SK-N-MC (cell line): ENCODE measurements at regions not wholly inside any gene's neighbourhood (a gene's known extent, or its start where the extent isn't known, plus 50 kb on each side); places are given as distances from the start of the nearest gene placed in this dataset.

Experiments used
- DNase-seq: peaks from one replicate; pipeline ENCODE4 v3.0.0-alpha.2; 2011; ENCODE audit warnings: low read depth, low spot score
- H3K27ac ChIP-seq: fragments of 200-600 bp; sonication (generic); 2 replicates; pipeline ENCODE4 v1.5.1; 2016; ENCODE audit warnings: mixed run types
- H3K36me3 ChIP-seq: fragments of 200-600 bp; sonication (generic); 2 replicates; pipeline ENCODE4 v1.6.1; 2017; ENCODE audit warnings: antibody characterized with exemption, low read length, mixed read lengths; ENCODE audit not compliant: insufficient read depth
- H3K4me3 ChIP-seq: fragments of 200-600 bp; sonication (generic); 2 replicates; pipeline ENCODE4 v1.5.1; 2016
- H3K9ac ChIP-seq: fragments of 200-600 bp; sonication (generic); 2 replicates; pipeline ENCODE4 v1.8.0; 2017; ENCODE audit warnings: mixed run types, mixed read lengths; ENCODE audit not compliant: insufficient read length
- H3K9me3 ChIP-seq: fragments of 200-600 bp; sonication (generic); 2 replicates; pipeline ENCODE4 v1.6.1; 2017; ENCODE audit warnings: low read depth, mild to moderate bottlenecking, antibody characterized with exemption, low read length, moderate library complexity, mixed read lengths
- EZH2 ChIP-seq: fragments of 200-600 bp; sonication (generic); IDR thresholded peaks from one replicate; pipeline ENCODE4 v1.6.1; 2017; ENCODE audit warnings: antibody characterized with exemption
- FOXP2 ChIP-seq: optimal IDR thresholded peaks from 2 replicates; pipeline ENCODE3; 2011; ENCODE audit warnings: mild to moderate bottlenecking, moderate library complexity; ENCODE audit not compliant: insufficient read depth; ENCODE audit errors: extremely low read length, control extremely low read depth
- POLR2AphosphoS5 ChIP-seq: IDR thresholded peaks from 2 replicates; pipeline ENCODE4 v1.6.1; 2012; ENCODE audit warnings: mild to moderate bottlenecking, low read depth, low read length, borderline replicate concordance

DNA sequence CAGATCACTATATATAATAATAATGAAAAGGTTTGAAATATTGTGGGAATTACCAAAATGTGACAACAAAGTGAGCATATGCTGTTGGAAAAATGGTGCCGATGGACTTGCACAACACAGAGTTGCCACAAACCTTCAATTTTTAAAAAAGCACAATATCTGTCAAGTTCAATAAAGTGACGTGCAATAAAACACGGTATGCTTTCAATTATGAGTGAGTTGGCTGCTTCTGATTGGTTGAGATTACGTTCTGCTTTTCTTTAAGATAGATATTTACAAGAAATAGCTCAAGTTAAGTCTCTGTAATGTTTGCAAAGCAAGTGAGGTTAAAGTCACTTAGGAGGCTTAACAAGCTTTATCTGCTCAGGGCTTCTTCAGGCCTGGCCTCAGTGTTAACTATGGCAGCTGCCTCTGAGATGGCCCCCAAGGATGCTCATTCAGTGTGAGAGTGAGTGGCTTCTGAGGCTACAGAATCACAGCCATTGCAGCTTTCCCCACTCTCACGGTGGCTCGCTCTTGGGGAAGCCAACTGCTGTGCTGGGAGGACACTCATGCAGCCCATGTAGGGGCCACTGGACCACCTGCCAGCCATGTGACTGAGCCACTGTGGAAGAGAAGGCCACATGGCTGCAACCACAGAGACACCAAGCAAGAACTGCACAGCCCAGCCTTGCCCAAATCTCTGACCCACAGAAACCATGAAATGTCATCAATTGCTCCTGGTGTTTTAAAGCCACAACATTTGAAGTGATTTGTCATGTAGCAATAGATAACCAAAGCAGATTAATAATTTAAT, 78.3 kb upstream of the TMEM72 start:
- Histone ChIP-seq H3K4me3 (no peak overlapping the region), H3K36me3 (no peaks in the 10 kb centered on the region), H3K9me3 (no peaks in the 10 kb centered on the region), H3K27ac (no peak overlapping the region), H3K9ac (no peak overlapping the region)
- DNase-seq, result no peak
- TF ChIP-seq FOXP2 (no peak), EZH2 (no peak), POLR2AphosphoS5 (no peak)

DNA sequence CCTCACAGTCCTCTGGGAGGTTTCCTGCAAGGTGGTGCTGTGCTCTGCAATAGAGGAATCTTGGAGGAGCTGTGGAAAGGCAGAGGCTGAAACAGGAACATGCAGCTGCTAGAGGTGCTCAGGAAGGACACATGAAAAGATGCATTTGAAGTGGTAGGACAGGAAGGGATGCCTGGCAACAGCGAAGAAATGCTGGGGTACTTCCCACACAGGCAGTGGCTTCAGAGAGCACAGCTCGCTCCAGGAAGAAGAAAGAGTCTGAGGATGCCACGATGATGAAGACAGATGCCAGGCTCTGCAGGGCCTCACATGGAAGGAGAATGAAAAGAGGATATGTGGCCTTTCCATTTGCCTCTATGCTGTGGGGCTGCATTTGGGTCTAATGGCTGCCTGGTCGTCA, 77.0 kb upstream of the TMEM72 start:
- no peak overlapping the region for H3K27ac ChIP-seq
- DNase-seq, result no peak
- no peak overlapping the region for H3K4me3 ChIP-seq
- TF ChIP-seq POLR2AphosphoS5 (no peak), EZH2 (no peak), FOXP2 (no peak)
- H3K9me3 ChIP-seq, result no peaks in the 10 kb centered on the region
- no peak overlapping the region for H3K9ac ChIP-seq
- H3K36me3 ChIP-seq, result no peaks in the 10 kb centered on the region

DNA sequence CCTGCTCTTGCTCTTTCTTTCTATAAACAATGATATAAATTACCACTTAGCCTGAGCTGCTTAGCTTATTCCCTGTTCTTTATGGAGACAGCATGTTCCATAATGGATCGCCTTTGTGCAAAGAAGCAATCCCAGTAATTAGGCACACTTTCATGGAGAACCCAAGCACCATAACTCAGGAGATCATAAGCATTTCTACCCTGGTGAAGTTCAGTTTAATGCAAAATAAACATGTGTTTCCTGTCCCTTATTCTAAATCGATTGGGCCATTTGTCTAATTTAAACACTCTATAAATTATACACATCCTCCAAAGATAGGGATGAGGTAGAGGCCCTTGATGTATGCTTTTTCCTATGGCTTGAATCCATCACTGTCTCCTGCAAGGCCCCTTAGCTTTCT, 75.8 kb upstream of the TMEM72 start:
- H3K36me3 ChIP-seq, result no peaks in the 10 kb centered on the region
- TF ChIP-seq EZH2 (no peak), FOXP2 (no peak), POLR2AphosphoS5 (no peak)
- H3K9ac ChIP-seq, result no peak overlapping the region
- H3K4me3 ChIP-seq, result no peak overlapping the region
- DNase-seq, result no peak
- H3K9me3 ChIP-seq, result no peaks in the 10 kb centered on the region
- no peak overlapping the region for H3K27ac ChIP-seq

DNA sequence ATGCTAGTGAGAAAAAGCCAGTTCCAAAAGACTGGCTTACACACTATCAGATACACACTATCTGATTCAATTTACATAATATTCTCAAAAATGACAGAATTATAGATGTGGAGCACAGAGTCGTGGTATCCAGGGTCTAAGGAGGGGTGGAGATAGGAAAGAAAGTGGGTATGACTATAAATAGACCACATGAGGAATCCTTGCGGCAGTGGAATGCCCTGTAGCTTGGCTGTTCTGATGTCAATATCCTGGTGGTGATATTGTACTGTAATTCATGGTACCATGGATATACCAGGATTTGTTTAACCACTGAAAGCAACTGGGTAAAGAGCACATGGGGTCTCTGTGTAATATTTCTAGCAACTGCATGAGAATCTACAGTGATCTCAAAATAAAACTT, 67.7 kb upstream of the TMEM72 start:
- TF ChIP-seq POLR2AphosphoS5 (no peak), FOXP2 (no peak), EZH2 (no peak)
- no peaks in the 10 kb centered on the region for H3K36me3 ChIP-seq
- no peaks in the 10 kb centered on the region for H3K9me3 ChIP-seq
- DNase-seq, result no peak
- no peak overlapping the region for H3K4me3 ChIP-seq
- no peak overlapping the region for H3K27ac ChIP-seq
- H3K9ac ChIP-seq, result no peak overlapping the region

DNA sequence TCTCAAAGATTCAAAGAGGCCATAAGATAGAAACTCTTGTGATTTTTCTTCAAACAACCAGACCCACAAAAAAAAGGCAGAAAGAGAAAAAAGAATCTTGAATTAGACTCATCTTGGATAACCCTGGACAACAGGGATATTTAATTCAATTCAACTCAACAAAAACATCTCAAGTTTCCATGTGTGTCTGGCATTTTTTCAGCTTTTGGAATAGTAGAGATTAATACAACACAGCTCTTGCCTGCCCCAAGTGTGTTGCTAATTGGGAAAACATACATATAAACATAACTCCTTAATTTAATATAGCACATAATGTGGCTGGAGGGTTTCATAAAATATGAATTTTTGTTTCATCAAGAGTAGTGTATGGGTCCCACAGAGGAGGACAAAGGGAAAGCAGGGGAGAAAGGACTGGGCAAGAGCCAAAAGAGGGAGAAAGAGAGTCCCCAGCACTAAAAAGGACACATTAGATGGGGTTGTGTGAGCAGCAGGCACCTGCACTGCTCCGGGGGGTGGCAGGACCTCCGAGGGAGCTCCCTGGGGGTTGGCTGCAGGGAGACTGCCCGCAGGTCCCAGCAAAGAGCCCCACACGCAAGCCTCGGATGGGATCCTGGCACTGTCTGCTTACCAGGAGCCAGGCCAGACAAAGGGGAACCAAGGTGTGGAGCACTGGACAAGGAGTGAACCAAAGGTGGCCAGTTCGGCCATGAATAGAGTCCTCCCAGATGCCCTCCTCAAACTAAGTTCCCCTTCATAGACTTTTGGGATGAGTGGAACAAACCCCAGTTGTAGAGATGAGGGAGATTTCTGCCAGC, 65.6 kb upstream of the TMEM72 start:
- H3K9me3 ChIP-seq, result no peaks in the 10 kb centered on the region
- no peak for DNase-seq
- no peaks in the 10 kb centered on the region for H3K36me3 ChIP-seq
- no peak overlapping the region for H3K4me3 ChIP-seq
- no peak for TF ChIP-seq FOXP2
- TF ChIP-seq EZH2, result no peak
- TF ChIP-seq POLR2AphosphoS5, result no peak
- H3K9ac ChIP-seq, result no peak overlapping the region
- H3K27ac ChIP-seq, result no peak overlapping the region

DNA sequence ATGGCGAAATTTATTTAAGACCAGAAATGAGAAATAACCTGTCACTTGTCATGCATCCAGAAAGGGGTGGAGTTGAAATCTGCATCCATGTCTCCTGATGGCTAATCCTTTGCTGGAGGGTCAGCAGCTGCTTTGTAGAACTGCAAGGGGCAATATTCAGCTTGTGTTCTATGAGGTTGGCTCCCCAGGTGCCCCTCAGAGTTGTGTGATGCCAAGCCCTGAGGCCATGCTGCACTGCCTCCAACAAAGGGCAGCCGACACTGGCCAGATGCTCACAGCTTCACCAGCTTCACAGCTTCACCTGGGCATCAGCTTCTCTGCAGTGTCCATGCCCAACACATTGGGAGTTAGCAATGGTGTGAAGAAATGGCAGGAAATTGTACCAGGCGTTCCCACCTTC, 64.0 kb upstream of the TMEM72 start:
- TF ChIP-seq POLR2AphosphoS5 (no peak), FOXP2 (no peak), EZH2 (no peak)
- Histone ChIP-seq H3K9ac (no peak overlapping the region), H3K36me3 (no peaks in the 10 kb centered on the region)

DNA sequence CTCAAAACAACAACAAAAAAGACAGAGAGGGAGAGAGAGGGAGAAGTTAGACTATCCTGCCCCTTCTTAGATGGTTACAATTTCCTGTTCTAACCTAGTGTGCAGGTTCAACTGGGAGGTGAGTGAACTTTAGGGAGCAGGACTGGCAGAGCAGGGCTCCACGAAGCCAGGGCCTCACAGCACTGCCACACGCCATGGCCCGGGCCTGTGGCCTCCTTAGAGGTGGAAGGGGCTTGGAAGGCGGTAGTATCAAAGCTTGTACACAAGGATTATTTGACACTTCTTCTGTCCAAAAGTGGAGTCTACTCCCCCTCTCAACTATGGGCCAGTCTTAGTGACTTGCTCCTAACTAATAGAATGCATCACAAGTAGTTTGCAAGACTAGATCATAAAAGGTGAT, 62.9 kb upstream of the TMEM72 start:
- TF ChIP-seq POLR2AphosphoS5 (no peak), FOXP2 (no peak), EZH2 (no peak)
- Histone ChIP-seq H3K9me3 (no peaks in the 10 kb centered on the region), H3K27ac (no peak overlapping the region), H3K36me3 (no peaks in the 10 kb centered on the region), H3K4me3 (no peak overlapping the region), H3K9ac (no peak overlapping the region)
- DNase-seq, result no peak

More for the DNA sequence above, 64.0 kb upstream of the TMEM72 start:
- H3K9me3 ChIP-seq, result no peaks in the 10 kb centered on the region
- DNase-seq, result no peak
- H3K27ac ChIP-seq, result no peak overlapping the region
- H3K4me3 ChIP-seq, result no peak overlapping the region

DNA sequence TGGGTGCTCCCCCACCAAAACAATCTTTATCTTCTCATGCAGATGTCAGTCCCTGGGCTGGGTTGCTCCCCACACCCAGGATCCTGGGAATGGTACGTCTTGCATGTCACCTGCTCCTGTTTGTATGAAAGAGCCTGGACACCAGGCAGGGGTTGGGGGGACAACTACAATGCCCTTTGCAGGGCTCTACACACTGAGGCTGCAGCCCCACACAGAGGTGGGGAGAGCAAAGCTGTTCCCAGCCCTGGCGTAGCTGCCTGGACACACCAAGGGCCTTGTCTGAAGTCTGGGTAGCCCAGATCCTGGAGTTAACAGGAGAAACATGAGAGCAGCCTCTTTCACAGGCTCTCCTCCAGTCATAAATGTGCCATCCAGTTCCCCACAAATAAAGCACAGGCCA, 61.2 kb upstream of the TMEM72 start:
- no peak overlapping the region for H3K4me3 ChIP-seq
- no peak overlapping the region for H3K9ac ChIP-seq
- H3K36me3 ChIP-seq, result no peaks in the 10 kb centered on the region
- no peak overlapping the region for H3K27ac ChIP-seq
- no peak for TF ChIP-seq FOXP2
- no peak for TF ChIP-seq POLR2AphosphoS5
- TF ChIP-seq EZH2, result no peak
- DNase-seq, result no peak
- H3K9me3 ChIP-seq, result no peaks in the 10 kb centered on the region
